ENCODE measurements at regions not wholly inside any gene's neighbourhood (a gene's known extent, or its start where the extent isn't known, plus 50 kb on each side); places are given as distances from the start of the nearest gene placed in this dataset.

GRCh38 chr4:11050766-11051165 is 366.2 kb upstream of the CLNK start:
- TF ChIP-seq CTCF (IDR thresholded peaks at IDR 0.05 in 2 of 3, conservative IDR thresholded peaks at IDR 0.05 in 1 of 3; ENCODE audit: borderline replicate concordance in 1 of 3, insufficient read depth in 1 of 3, low read depth in 2 of 3, low read length in 2 of 3): no peak
- no peak for TF ChIP-seq POLR2AphosphoS5 (IDR thresholded peaks at IDR 0.05; ENCODE audit: low read depth, low read length)
- no peak for TF ChIP-seq ZNF274 (IDR thresholded peaks at IDR 0.05; ENCODE audit: low read depth, low read length)
- TF ChIP-seq EZH2 (IDR thresholded peaks at IDR 0.05): no peak
- TF ChIP-seq SP1 (IDR thresholded peaks at IDR 0.05; ENCODE audit: low read depth): no peak
